ENCODE measurements at regions not wholly inside any gene's neighbourhood (a gene's known extent, or its start where the extent isn't known, plus 50 kb on each side); places are given as distances from the start of the nearest gene placed in this dataset.
"Not testable (repeated sequence)": the region's sequence is repeated elsewhere in the genome, so short reads cannot be mapped to it uniquely, and the experiment has no call there.

GRCh38 chr16:88151859-88152843 lies 200.9 kb downstream of the BANP start:
- intact Hi-C loops (cut with micrococcal nuclease); BruUV-seq (replicated peaks); DNase-seq (ENCODE audit: unreplicated experiment); H3K27ac Mint-ChIP-seq (ENCODE audit: low read depth, unreplicated experiment); H3K36me3 Mint-ChIP-seq (ENCODE audit: insufficient read depth, unreplicated experiment); H3K4me1 Mint-ChIP-seq (ENCODE audit: insufficient read depth, unreplicated experiment); CTCF ChIA-PET; POLR2A ChIA-PET; H3K9me3 Mint-ChIP-seq (ENCODE audit: unreplicated experiment); H3K4me3 Mint-ChIP-seq (ENCODE audit: unreplicated experiment): not testable (repeated sequence)
- H3K27me3 Mint-ChIP-seq (ENCODE audit: insufficient read depth, unreplicated experiment): peaks cover 25% of the 10 kb centered on the region

GRCh38 chr16:88152879-88153278 lies 201.6 kb downstream of the BANP start:
- POLR2A ChIA-PET; H3K9me3 Mint-ChIP-seq (ENCODE audit: unreplicated experiment); intact Hi-C loops (cut with micrococcal nuclease): not testable (repeated sequence)

GRCh38 chr16:88153516-88153915 lies 202.3 kb downstream of the BANP start:
- POLR2A ChIA-PET; H3K36me3 Mint-ChIP-seq (ENCODE audit: insufficient read depth, unreplicated experiment); DNase-seq (ENCODE audit: unreplicated experiment); H3K9me3 Mint-ChIP-seq (ENCODE audit: unreplicated experiment); intact Hi-C loops (cut with micrococcal nuclease); H3K27ac Mint-ChIP-seq (ENCODE audit: low read depth, unreplicated experiment); H3K4me1 Mint-ChIP-seq (ENCODE audit: insufficient read depth, unreplicated experiment); BruUV-seq (replicated peaks); H3K4me3 Mint-ChIP-seq (ENCODE audit: unreplicated experiment); CTCF ChIA-PET: not testable (repeated sequence)
- peaks cover 25% of the 10 kb centered on the region for H3K27me3 Mint-ChIP-seq (ENCODE audit: insufficient read depth, unreplicated experiment)

More at GRCh38 chr16:88152879-88153278, 201.6 kb downstream of the BANP start:
- H3K36me3 Mint-ChIP-seq (ENCODE audit: insufficient read depth, unreplicated experiment); DNase-seq (ENCODE audit: unreplicated experiment); H3K4me1 Mint-ChIP-seq (ENCODE audit: insufficient read depth, unreplicated experiment); BruUV-seq (replicated peaks); H3K27ac Mint-ChIP-seq (ENCODE audit: low read depth, unreplicated experiment); H3K4me3 Mint-ChIP-seq (ENCODE audit: unreplicated experiment); CTCF ChIA-PET: not testable (repeated sequence)
- H3K27me3 Mint-ChIP-seq (ENCODE audit: insufficient read depth, unreplicated experiment): peaks cover 25% of the 10 kb centered on the region

- peaks cover 31% of the 10 kb centered on the region for H3K27me3 Mint-ChIP-seq (ENCODE audit: insufficient read depth, unreplicated experiment)
- POLR2A ChIA-PET; H3K27ac Mint-ChIP-seq (ENCODE audit: low read depth, unreplicated experiment); BruUV-seq (replicated peaks); H3K4me1 Mint-ChIP-seq (ENCODE audit: insufficient read depth, unreplicated experiment); H3K4me3 Mint-ChIP-seq (ENCODE audit: unreplicated experiment); H3K36me3 Mint-ChIP-seq (ENCODE audit: insufficient read depth, unreplicated experiment); DNase-seq (ENCODE audit: unreplicated experiment); H3K9me3 Mint-ChIP-seq (ENCODE audit: unreplicated experiment); intact Hi-C loops (cut with micrococcal nuclease); CTCF ChIA-PET: not testable (repeated sequence)
Measured at GRCh38 chr16:88154886-88155285, 203.7 kb downstream of the BANP start.

- H3K4me3 Mint-ChIP-seq (ENCODE audit: unreplicated experiment); H3K36me3 Mint-ChIP-seq (ENCODE audit: insufficient read depth, unreplicated experiment); intact Hi-C loops (cut with micrococcal nuclease); H3K9me3 Mint-ChIP-seq (ENCODE audit: unreplicated experiment); H3K4me1 Mint-ChIP-seq (ENCODE audit: insufficient read depth, unreplicated experiment); DNase-seq (ENCODE audit: unreplicated experiment); POLR2A ChIA-PET; CTCF ChIA-PET; H3K27ac Mint-ChIP-seq (ENCODE audit: low read depth, unreplicated experiment); BruUV-seq (replicated peaks): not testable (repeated sequence)
- H3K27me3 Mint-ChIP-seq (ENCODE audit: insufficient read depth, unreplicated experiment): peaks cover 38% of the 10 kb centered on the region
Measured at GRCh38 chr16:88155681-88156080, 204.4 kb downstream of the BANP start.

- H3K4me1 Mint-ChIP-seq (ENCODE audit: insufficient read depth, unreplicated experiment); H3K27ac Mint-ChIP-seq (ENCODE audit: low read depth, unreplicated experiment); H3K36me3 Mint-ChIP-seq (ENCODE audit: insufficient read depth, unreplicated experiment); DNase-seq (ENCODE audit: unreplicated experiment); intact Hi-C loops (cut with micrococcal nuclease); H3K4me3 Mint-ChIP-seq (ENCODE audit: unreplicated experiment); H3K9me3 Mint-ChIP-seq (ENCODE audit: unreplicated experiment); POLR2A ChIA-PET; CTCF ChIA-PET; BruUV-seq (replicated peaks): not testable (repeated sequence)
- peaks cover 45% of the 10 kb centered on the region for H3K27me3 Mint-ChIP-seq (ENCODE audit: insufficient read depth, unreplicated experiment)
Measured at GRCh38 chr16:88156640-88157283, 205.5 kb downstream of the BANP start.

GRCh38 chr16:88157686-88158085 lies 206.5 kb downstream of the BANP start:
- H3K4me1 Mint-ChIP-seq (ENCODE audit: insufficient read depth, unreplicated experiment); H3K9me3 Mint-ChIP-seq (ENCODE audit: unreplicated experiment); CTCF ChIA-PET; POLR2A ChIA-PET; BruUV-seq (replicated peaks); DNase-seq (ENCODE audit: unreplicated experiment); H3K27ac Mint-ChIP-seq (ENCODE audit: low read depth, unreplicated experiment); intact Hi-C loops (cut with micrococcal nuclease); H3K4me3 Mint-ChIP-seq (ENCODE audit: unreplicated experiment); H3K36me3 Mint-ChIP-seq (ENCODE audit: insufficient read depth, unreplicated experiment): not testable (repeated sequence)
- H3K27me3 Mint-ChIP-seq (ENCODE audit: insufficient read depth, unreplicated experiment): peaks cover 43% of the 10 kb centered on the region

GRCh38 chr16:88158256-88159045 lies 207.2 kb downstream of the BANP start:
- CTCF ChIA-PET; H3K27ac Mint-ChIP-seq (ENCODE audit: low read depth, unreplicated experiment); H3K4me1 Mint-ChIP-seq (ENCODE audit: insufficient read depth, unreplicated experiment); H3K4me3 Mint-ChIP-seq (ENCODE audit: unreplicated experiment); H3K36me3 Mint-ChIP-seq (ENCODE audit: insufficient read depth, unreplicated experiment); BruUV-seq (replicated peaks); H3K9me3 Mint-ChIP-seq (ENCODE audit: unreplicated experiment); POLR2A ChIA-PET; DNase-seq (ENCODE audit: unreplicated experiment); intact Hi-C loops (cut with micrococcal nuclease): not testable (repeated sequence)
- peaks cover 51% of the 10 kb centered on the region for H3K27me3 Mint-ChIP-seq (ENCODE audit: insufficient read depth, unreplicated experiment)

All from MCF 10A (cell line).